ENCODE measurements at regions not wholly inside any gene's neighbourhood (a gene's known extent, or its start where the extent isn't known, plus 50 kb on each side); places are given as distances from the start of the nearest gene placed in this dataset.

DNA sequence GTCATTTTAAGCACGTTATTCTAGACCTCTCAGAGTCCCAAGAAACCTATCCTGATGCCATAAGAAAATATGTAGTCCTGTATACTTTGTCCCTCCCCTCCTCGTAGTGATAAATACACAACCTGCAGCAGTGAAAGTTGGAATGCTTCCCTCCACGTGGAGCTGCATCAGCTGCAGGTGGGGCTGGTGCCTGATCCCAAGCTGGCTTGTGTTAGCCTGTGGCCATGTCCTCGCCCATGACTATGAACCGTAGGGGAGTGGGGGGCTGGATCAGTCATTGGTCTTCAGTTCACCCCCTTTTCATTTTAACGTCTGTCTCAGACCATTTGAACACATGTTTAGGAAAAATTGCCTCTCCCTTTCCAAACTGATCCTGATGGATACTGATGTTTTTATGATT, 171.4 kb upstream of the HABP2 start:
- TF ChIP-seq EZH2 (IDR thresholded peaks at IDR 0.05; ENCODE audit: low read length, missing control alignments): no peak
- TF ChIP-seq CTCF (conservative IDR thresholded peaks at IDR 0.05 in 1 of 2, IDR thresholded peaks at IDR 0.05 in 1 of 2; ENCODE audit: low read depth in 1 of 2, low read length in 2 of 2): no peak

All from fibroblast of lung (primary cell).